ENCODE measurements at regions not wholly inside any gene's neighbourhood (a gene's known extent, or its start where the extent isn't known, plus 50 kb on each side); places are given as distances from the start of the nearest gene placed in this dataset.

DNA sequence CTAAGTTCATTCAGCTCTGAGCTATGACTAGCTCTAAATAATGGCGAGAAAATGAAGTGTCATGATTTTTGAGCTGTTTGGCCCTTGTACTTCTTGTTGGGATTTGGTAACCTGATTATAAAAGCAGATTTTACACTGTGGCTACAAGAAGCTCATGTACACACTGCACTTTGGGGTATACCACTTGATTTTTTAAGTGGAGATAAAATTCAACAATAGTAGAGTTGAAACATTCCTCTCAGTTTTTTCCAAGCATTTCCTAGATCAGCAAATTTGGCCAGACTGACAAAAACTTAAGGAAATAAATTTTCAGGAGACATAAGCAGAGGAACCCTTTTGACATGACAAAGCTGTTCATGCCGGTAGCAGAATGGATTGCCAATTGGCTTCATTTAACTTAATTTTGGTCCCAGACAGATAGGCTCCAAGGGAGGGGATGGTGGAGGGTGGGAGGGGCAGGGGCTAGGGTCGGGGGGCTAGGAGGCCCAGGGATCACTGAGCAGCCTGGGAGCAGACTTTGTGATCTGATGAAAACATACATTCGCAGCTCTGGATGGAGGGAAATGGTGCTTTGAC is 575.9 kb downstream of the METTL15 start:
- DNase-seq (ENCODE audit: low read depth in 3 of 3): no peak

DNA sequence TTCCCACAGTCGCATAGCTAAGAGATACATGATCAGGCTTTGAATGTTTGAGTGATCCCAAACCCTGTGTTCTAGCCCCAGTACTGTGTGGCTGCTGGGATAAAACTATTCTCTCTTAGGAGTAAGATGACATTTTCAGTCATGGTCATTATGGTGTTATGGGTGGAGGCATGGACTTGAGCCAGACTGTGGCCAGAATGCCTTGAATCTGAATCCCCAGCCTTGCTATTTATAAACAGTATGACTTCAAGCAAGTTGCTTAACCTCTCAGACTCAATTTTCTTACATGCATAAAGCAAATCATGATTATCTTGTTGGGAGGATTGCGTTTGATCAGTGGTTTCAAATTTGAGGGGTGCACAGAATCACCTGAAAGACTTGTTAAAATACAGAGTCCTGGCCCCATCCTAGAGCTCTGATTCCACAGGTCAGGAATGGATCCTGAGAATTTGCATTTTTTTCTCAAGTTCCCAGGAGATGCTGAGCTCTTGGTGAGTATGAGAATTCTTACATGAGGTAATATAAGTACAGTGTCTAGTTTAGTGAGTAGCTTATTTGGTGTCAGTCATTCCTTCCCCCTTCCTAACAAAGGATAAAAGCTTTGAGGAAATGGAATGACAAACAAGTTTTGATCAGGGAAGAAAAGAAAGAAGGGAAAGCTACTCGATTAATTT is 571.7 kb downstream of the METTL15 start:
- DNase-seq (ENCODE audit: low read depth in 3 of 3): no peak

DNA sequence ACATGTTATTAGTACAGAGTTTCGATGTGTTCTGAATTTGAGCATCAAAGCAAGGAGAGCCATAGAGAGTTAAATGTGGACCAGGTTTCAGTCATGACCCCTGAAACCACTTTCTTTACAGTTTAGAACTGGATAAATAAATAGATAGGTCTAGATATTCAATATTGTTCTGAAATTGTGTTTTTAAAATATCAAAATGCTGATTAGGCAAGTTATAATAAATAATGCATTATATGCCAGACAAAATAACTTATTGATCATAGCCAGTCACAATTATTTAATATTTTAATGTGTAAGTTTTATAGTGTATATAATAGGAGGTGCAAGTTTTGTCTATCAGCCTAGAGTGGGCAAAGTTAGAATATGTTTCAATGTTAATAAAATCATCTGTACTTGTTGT is 569.5 kb downstream of the METTL15 start:
- no peak for DNase-seq (ENCODE audit: low read depth in 3 of 3)

DNA sequence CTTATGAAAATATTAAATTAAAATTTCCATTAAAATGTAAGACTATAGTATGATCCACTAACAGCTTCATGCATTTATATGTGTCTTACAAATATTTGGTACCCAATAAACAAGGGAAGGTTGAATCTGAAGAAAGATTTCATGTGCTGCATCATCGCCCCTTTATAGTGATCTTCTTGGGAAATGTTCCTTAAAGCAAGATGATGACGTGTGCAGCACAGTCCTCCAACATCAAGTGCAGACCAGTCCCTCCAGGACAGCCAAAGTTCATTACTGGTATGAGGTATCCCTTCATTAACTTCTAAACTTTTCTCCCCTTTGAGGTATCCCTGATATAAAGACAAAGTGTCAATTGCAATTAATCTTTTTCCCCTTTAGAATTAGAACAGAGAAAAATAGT is 567.0 kb downstream of the METTL15 start:
- DNase-seq (ENCODE audit: low read depth in 3 of 3): no peak

DNA sequence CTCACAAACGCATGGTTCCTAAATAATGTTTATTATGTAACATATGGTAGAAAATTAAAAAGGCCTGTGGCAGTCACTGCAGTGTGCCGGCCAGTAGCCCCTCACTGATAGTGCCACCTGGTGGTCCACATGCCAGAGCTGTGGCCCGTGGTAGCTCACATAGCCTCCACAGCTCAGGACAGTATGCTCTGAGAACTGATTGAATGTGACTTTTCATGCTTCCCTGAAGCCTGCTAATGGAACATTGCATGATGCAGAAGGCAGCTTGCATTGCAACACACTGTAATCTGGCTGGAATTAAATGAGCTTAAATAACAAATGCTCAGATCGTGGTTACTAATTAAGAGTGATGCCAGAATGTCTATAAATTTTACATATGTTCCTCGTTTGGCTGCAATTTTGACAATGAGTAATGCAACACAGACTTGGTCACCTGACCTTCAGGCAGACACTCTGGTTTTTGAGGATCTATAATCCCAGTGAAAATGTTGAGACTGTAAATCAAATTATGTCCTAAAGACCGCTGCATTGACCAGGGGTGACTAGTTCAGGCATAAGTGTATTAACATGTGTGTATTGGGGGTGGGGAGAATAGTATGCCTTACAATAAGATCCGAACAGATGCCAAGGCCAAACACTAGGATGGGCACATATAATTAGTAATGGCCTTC is 566.4 kb downstream of the METTL15 start:
- DNase-seq (ENCODE audit: low read depth in 3 of 3): no peak

DNA sequence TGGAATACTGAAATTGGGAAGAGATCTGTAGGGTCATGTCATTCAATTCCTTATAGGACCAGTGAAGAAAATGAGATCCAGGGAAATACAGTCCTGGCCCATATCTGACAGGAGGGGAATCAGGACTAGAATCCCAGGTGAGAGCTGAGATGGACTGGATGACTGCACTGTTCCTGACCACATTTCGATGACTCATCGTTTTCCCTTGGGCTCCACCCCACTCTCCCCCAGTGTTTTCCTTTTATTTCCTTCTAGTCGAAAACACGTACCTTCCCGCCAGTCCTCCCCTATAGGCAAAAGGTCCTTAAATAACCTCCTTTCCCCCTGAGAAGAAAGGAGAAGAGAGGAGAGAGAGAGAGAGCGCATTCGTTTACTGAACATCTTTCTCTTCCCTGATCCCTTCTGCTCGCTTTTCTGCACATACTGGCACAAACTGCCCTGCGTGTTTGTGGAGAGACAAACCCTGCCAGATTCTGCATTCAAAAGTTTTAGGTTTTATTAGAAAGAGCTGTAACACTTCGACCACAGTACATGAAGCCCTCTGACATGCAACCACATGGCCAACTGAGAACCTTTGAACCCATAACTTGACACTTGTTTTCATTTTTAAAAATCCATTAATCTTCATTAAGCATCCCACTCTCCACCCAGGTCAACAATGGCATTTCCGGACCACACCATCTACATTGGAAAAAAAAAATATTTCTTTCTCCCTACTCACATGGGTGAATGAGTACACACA is 565.7 kb downstream of the METTL15 start:
- no peak for DNase-seq (ENCODE audit: low read depth in 3 of 3)

DNA sequence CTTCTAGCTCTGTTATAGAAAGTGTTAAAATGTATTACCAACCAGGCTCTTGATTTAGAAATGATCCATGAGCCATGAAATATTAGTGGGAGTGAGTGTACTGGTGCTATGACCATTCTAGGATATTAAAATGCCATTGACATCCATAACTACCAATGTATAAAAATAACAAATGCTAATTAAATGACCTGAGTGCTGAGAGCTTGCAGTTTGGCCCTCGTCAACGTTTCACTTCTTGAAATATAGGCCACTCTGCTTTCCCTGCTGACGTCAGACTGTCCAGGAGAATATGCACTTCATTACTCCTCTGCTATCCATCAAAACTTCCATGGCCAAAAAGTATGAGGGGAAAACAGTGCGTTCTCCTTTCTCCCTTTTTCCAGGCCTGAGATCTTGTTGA is 563.1 kb downstream of the METTL15 start:
- no peak for DNase-seq (ENCODE audit: low read depth in 3 of 3)

DNA sequence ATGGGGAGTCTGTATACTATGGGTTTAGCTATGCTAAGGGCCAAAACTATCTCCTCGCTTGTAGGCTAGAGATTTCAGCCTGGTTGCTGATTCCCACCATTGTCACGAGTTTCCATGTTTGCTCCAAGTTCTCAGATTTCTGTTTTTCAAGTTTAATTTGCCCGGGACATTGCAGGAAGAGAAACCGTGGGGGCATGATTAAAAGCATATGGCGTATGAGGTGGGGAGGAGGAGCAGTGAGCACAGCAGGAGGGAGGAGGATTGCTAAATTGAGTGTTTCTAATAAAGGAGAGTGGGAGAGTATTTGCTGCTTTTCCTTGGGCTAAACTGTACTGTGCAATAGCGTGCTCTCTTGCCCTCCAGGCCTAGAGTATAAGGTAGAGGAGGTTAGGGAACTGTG is 558.4 kb downstream of the METTL15 start:
- no peak for DNase-seq (ENCODE audit: low read depth in 3 of 3)

DNA sequence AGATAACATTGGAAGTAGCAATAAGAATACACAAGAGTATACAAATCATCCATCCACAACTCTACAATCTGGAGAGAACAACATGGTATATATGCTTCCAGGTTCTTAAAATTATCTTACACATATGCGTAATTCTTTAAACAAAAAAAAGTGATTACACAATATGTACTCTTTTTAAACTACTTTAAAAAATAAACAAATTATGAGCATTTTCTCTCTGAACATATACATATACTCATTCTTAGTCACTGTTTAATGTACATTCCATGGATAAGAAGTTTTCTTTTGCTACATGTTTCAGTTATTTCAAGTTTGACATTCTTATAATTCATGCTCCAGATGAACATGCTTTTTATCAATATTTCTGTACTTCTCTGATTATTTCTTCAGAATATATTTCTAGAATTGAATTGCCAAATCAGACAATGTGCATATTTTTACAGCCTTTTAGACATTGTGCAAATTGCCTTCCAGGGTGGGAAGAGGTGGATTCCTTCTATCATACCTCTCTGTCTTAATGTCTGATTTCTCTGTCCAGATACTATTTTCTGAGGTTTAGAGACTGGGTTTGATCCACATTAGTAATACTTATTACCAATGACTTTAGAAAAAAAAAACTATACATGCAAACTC is 551.6 kb downstream of the METTL15 start:
- no peak for DNase-seq (ENCODE audit: low read depth in 3 of 3)

DNA sequence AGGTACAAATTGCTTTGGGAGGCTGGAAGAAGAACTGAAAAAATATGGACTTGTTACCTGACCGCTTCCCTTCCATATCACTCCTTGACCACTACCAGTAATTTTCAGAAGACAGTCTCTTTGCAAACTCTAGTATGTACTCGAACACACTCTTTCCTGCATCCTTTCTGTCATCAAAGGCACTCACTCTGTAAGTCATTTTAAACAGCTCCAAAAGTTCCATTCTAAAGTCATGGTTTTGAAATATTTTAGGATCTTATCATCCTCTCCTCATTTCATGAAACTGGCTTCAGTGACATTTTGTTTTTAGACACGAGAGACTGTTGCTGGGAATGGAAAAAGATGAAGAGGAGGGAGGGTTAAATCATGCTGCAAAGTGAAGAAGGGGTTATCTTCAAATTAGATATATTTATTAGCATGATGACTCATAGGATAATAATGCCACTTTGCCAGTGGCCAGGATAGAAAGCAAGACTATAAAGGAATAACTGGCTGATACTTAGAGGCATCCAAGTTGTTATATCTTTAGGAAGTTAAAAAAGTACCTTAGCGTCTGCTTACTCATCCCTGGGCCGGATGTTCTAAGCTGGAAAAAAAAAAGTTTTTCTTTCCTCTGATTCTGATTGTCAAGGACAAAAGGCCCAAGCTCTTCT is 549.3 kb downstream of the METTL15 start:
- DNase-seq (ENCODE audit: low read depth in 3 of 3): no peak

DNA sequence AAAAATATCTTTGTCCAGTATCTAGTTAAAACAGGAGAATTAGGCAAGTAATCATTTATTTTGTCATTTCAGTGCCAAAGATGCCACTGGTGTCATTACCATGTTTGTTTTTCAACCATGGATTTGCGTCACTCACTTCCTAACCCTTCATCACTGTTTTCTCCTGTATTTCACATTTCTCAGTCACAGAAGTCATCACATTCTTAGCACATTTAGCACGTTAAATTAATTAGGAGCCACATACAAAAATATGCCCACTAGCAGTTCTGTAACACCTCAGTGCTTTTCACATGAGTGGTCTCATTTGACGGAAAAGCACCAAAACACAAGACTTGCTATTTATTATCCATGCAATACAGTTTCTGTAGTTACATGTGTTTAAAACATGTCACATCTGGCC is 546.0 kb downstream of the METTL15 start:
- DNase-seq (ENCODE audit: low read depth in 3 of 3): no peak

DNA sequence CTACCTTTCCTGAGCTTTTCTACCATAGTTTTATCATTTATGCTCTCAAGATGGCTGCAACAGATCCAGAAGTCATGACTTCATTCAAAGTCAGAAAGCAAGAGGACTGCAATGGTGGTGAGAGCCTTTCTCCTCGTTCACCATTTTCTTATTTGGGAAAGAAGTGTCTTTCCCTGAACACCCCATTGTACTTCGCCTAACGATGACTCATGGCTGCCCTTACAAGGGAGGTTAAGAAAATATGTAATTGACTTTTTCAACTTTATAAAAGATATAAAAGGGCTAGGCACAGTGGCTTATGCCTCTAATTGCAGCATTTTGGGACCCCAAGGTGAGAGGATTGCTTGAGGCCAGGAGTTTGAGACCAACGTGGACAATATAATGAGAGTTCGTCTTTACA is 541.7 kb downstream of the METTL15 start:
- DNase-seq (ENCODE audit: low read depth in 3 of 3): no peak

DNA sequence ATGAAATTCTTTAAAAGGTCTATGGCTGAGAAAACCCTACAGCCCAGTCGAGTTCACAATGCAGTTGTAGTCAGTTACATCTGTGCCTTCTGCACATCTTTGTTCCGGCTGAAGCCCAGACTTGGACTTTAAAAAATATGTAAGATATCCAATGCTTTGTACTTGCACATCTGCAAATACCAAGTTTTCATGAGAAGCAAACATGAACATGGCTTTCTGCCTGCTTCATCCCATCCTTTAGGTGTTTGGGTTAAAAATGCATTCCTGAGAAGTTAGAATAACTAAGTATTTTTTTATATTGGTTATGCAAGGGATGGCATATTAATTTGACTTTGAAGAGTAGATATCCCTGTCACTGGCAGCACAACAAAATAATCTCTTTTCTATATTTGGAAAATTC is 528.4 kb downstream of the METTL15 start:
- DNase-seq (ENCODE audit: low read depth in 3 of 3): no peak

DNA sequence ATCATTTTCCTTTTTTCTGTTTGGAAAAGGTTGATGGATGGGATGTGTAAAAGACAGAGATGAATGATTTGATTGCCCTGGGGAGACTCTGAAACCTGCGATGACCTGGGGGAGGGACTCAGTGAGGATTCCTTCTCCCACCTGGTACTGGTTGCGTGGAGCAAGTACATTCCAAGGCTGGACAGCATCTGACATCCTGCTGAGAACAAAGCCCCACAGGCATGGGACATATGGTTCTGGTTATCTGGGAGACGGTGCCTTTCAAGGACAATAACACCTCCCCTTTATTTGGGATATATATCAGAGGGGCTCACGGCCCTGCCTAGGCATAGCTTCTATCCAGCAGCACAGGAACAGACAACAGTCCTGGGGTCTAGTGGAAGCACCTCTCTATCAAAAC is 527.8 kb downstream of the METTL15 start:
- DNase-seq (ENCODE audit: low read depth in 3 of 3): no peak

DNA sequence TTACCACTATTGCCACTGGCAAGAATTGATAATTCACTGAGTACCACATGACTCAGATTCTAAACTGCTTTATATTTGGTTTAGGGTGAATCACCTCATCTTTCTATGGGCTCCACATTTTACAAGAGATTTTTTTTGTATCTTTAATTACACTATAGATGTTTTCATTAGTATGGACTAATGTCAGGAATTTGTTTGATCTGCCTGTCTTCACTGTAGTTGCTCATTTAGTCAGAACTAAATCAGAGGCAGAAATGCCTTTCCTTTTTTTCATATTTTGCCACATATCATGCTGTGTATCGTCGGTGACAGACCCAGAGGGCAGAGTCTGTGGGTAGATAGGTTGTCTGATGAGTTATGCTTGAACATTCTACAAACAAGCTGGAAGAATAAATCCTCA is 524.1 kb downstream of the METTL15 start:
- DNase-seq (ENCODE audit: low read depth in 3 of 3): no peak

DNA sequence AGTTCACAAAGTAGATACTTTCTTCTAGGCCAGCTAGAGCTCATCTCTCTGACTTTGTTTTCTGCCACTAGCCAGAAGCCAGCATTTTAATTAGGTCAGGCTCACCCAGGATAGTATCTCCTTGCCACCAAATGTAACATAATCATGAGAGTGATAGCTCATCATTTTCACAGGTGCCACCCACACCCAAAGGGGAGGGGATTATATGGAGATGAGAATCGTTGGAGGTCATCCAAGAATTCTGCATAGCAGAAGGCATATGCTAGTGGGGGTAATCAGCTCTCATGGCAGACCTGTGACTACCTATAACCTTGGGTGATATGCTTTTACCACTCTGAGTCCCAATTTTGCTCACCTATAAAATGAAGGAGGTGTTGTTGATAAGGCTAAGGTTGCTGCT is 523.0 kb downstream of the METTL15 start:
- DNase-seq (ENCODE audit: low read depth in 3 of 3): no peak

DNA sequence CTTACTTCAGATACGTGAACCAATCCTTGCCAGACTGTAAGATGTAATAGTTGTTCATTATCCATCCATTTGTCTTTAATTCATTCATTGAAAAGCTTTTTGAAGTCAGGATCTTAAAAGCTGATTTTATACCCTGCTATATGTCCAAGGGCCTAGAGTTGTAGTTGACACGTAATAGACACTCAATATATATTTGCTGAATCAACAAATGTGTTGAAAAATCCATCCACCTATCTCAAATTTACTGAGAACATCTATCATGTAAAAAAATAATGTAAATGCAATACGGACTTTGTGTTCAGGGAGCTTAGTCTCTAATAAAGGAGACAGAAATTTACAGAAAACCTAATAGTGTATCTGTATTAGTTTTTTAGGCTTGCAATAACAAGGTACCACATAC is 521.0 kb downstream of the METTL15 start:
- DNase-seq (ENCODE audit: low read depth in 3 of 3): no peak

DNA sequence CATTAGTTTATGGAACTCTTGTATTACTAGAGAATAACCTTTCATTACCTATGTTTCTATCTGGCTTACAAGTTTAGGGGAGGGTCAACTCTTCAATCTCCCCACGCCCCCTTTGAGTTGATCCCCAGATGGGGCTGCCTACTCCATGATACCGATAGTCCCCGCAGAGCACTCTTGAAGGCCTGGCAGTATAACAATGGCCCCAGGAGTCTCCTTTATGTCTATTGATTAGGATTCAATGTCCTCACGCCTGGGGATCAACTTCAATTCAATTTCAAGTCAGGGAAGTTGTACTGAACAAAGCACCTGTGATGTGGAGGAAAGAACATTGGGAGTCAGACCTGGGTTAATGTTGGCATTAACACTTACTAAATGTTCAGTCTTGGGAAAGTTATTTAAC is 520.2 kb downstream of the METTL15 start:
- DNase-seq (ENCODE audit: low read depth in 3 of 3): no peak

DNA sequence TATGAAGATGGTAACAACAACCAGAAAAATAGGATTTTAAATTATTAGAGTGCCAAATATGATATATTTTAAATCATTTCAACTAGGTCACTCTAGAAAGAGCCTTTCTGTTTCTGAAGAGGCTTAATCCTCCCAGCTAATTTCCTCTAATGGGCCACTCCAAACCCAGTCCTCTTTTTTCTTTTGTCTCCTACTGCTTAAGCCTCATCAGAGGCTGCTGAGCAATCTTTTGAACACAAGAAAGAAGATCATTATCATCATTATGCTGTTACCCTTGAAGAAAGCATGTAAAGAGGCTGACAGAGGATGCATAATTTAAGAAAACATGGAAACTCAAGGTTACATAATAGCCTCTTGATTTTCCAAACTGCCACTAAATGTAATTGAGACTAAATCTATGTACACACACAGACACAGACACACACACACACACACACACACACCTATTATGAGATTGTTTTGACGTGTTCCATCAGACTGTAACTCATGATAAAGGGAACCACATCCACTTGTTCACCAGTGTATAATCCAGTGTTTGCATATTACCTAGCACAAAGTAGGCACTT is 519.6 kb downstream of the METTL15 start:
- DNase-seq (ENCODE audit: low read depth in 3 of 3): no peak

DNA sequence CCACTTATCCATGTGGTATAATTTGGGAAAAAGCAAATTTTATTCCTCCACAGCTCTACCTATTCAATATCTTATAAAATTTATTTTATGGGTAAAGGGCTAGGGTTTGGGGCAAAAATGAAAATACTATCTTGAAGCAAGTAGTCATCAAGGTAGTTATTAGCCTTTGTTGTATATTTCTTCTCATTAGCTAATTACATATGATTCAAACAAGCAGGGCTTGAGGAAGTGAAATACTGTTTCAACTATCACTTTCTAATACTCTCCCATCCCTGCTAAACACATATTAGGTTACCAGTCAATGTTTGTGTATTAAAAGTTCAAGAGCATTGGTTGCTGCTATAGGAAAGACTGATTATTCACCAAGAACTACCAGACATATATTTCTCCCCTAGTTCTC is 517.3 kb downstream of the METTL15 start:
- no peak for DNase-seq (ENCODE audit: low read depth in 3 of 3)

DNA sequence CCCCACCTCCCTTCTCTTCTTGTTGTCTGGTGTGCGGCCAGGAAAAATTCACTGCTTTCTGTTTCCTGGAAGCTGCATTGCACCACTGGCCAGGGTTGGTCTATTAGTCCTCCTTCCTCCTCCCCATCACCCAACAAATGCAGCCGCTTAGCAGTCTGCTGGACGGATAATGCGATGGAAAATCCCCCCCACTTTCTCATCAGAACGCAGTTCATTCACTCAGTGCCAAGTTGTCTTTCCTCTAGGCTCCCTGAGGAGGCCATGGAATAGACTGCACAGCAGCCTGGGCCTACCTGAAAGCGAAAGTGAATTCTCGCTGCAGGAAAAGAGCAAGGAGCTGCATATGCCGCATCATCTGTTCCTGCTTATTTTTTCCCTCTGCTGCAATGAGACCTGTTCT is 513.6 kb downstream of the METTL15 start:
- DNase-seq (ENCODE audit: low read depth in 3 of 3): no peak

Data from stimulated activated CD4-positive, alpha-beta T cell treated with anti-CD3 and anti-CD28 coated beads, TNF-alpha, amount 100 ng/mL, for 48 hours (primary cell).